GM12891 (cell line): ENCODE measurements at regions not wholly inside any gene's neighbourhood (a gene's known extent, or its start where the extent isn't known, plus 50 kb on each side); places are given as distances from the start of the nearest gene placed in this dataset.

ENCODE experiments used
- PAX5 ChIP-seq: IDR thresholded peaks from 2 replicates; pipeline ENCODE4 v1.6.1; 2011; ENCODE audit warnings: low read length, moderate library complexity, mild to moderate bottlenecking; ENCODE audit not compliant: insufficient read depth, severe bottlenecking
- POLR2A ChIP-seq: IDR thresholded peaks from 2 replicates; pipeline ENCODE4 v1.6.1; 2011; ENCODE audit warnings: low read depth, low read length, control low read depth
- POLR2AphosphoS5 ChIP-seq: IDR thresholded peaks from 2 replicates; pipeline ENCODE4 v1.6.1; 2011; ENCODE audit warnings: low read depth, low read length, control low read depth
- POU2F2 ChIP-seq: IDR thresholded peaks from 2 replicates; pipeline ENCODE4 v1.6.1; 2011; ENCODE audit warnings: low read depth, mild to moderate bottlenecking, control low read depth, low read length, moderate library complexity
- TAF1 ChIP-seq: IDR thresholded peaks from 2 replicates; pipeline ENCODE4 v1.6.1; 2011; ENCODE audit warnings: low read depth, low read length, control low read depth

DNA sequence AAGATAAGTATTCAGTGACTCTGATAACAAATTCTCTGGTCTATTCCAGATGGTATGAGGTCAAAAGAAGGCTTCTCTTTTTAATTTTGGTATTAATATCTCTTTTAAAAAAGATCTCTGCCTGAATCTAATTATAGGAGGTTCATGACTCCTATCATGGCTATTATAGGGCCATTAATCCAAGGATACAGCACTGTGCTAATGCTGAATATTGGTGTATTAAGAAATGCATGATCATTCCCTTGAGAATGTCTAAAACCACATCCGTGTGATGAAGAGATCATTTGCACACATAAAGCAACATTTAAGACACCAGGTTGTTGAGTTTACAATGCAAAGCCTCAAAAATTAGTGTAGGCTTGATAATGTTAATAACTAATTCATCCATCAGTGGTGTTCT is 160.4 kb upstream of the MON1B start:
- TF ChIP-seq POLR2AphosphoS5 (no peak), POLR2A (no peak), POU2F2 (no peak), TAF1 (no peak), PAX5 (no peak)
